ENCODE measurements at regions not wholly inside any gene's neighbourhood (a gene's known extent, or its start where the extent isn't known, plus 50 kb on each side); places are given as distances from the start of the nearest gene placed in this dataset.

- Histone ChIP-seq H2BK15ac (ENCODE audit: low read length) (no peak overlapping the region), H2AK5ac (ENCODE audit: low read depth, low read length) (no peak overlapping the region), H4K8ac (ENCODE audit: extremely low read depth, insufficient read depth, low read length) (no peak overlapping the region), H4K5ac (ENCODE audit: insufficient read length, low read depth, low read length) (no peak overlapping the region), H3K27me3 (replicated peaks in 1 of 4; ENCODE audit: control insufficient read depth in 3 of 4, extremely low read depth in 1 of 4, insufficient read depth in 3 of 4, low read length in 3 of 4) (no peaks in the 10 kb centered on the region), H3K4me3 (ENCODE audit: extremely low read depth in 1 of 4, insufficient read depth in 2 of 4, low read depth in 3 of 4, low read length in 4 of 4) (no peak overlapping the region), H2BK12ac (ENCODE audit: low read depth, low read length) (no peak overlapping the region), H3K4me2 (ENCODE audit: insufficient read depth in 1 of 2, low read depth in 2 of 2, low read length in 2 of 2) (no peak overlapping the region), H3K18ac (ENCODE audit: extremely low read depth, low read length) (no peak overlapping the region), H2AFZ (ENCODE audit: low read length) (no peak overlapping the region), H2BK20ac (ENCODE audit: low read length) (no peak overlapping the region), H3K79me2 (ENCODE audit: control insufficient read depth in 1 of 2, insufficient read depth in 2 of 2, low read length in 2 of 2) (no peaks in the 10 kb centered on the region), H3K23ac (ENCODE audit: insufficient read length) (no peak overlapping the region), H3K9me3 (ENCODE audit: insufficient read depth in 2 of 2, low read depth in 1 of 2, low read length in 1 of 2) (no peaks in the 10 kb centered on the region), H3K79me1 (ENCODE audit: low read depth, low read length) (no peaks in the 10 kb centered on the region), H3K27ac (ENCODE audit: low read depth, low read length) (no peak overlapping the region), H2BK120ac (replicated peaks; ENCODE audit: low read depth, low read length) (no peak overlapping the region), H3K9ac (replicated peaks in 1 of 4; ENCODE audit: extremely low read depth in 1 of 4, low read depth in 3 of 4, low read length in 3 of 4) (no peak overlapping the region), H3K23me2 (ENCODE audit: low read depth, low read length) (no peaks in the 10 kb centered on the region), H3K56ac (replicated peaks; ENCODE audit: insufficient read length, low read depth, low read length) (no peak overlapping the region), H3K4ac (replicated peaks; ENCODE audit: insufficient read length, low read depth, low read length) (no peak overlapping the region), H4K20me1 (replicated peaks in 1 of 2; ENCODE audit: control insufficient read depth in 1 of 2, insufficient read depth in 2 of 2, low read length in 2 of 2) (no peaks in the 10 kb centered on the region), H4K91ac (replicated peaks; ENCODE audit: insufficient read length, low read length) (no peak overlapping the region), H3K14ac (ENCODE audit: insufficient read length) (no peak overlapping the region), H2BK5ac (ENCODE audit: low read depth, low read length) (no peak overlapping the region), H3K4me1 (replicated peaks in 1 of 4; ENCODE audit: control insufficient read depth in 3 of 4, insufficient read depth in 4 of 4, low read length in 3 of 4) (no peaks in the 10 kb centered on the region), H3K36me3 (ENCODE audit: control insufficient read depth in 2 of 4, insufficient read depth in 4 of 4, low read length in 3 of 4) (no peaks in the 10 kb centered on the region; a peak in 1 of 8 replicates)
- ChIA-PET CTCF (ENCODE audit: partially characterized antibody) (interaction anchor here (0.9 kb wide), 1 partner anchor 11 kb away, joined by 4 read pairs; no protein-coding TSS in a partner anchor), POLR2A (ENCODE audit: partially characterized antibody) (no interaction called here)
- FAIRE-seq, result no peak
- 89% methylated on average over 8 of the region's 8 CpGs; no CpG with 5 or more reads in 1 of the 2 experiments for WGBS, 2 experiments (ENCODE audit: extremely low coverage in 1 of 2, insufficient coverage in 1 of 2, insufficient read length in 1 of 2, insufficient replicate concordance in 2 of 2, low coverage in 1 of 2, low lambda C conversion rate in 2 of 2, missing lambda C conversion rate in 1 of 2)
- no peak for TF ChIP-seq SRF (IDR thresholded peaks at IDR 0.05; ENCODE audit: low read depth, low read length)
- no peak for TF ChIP-seq KDM5A (IDR thresholded peaks at IDR 0.05; ENCODE audit: low read length)
- TF ChIP-seq KDM4A (IDR thresholded peaks at IDR 0.05; ENCODE audit: low read depth, low read length, severe bottlenecking), result no peak
- no peak for TF ChIP-seq HDAC2 (IDR thresholded peaks at IDR 0.05; ENCODE audit: borderline replicate concordance in 1 of 2, low read depth in 2 of 2, low read length in 2 of 2)
- no peak for TF ChIP-seq SP4 (IDR thresholded peaks at IDR 0.05; ENCODE audit: low read length)
- TF ChIP-seq SIN3A (conservative IDR thresholded peaks at IDR 0.05 in 1 of 2, IDR thresholded peaks at IDR 0.05 in 1 of 2; ENCODE audit: low read depth in 1 of 2, low read length in 2 of 2), result no peak
- DNase-seq (ENCODE audit: low read depth in 1 of 2, low spot score in 2 of 2), result peak in 1 of 2 experiments; percentile 19
These were observed 75.9 kb downstream of the BUB3 start for GRCh38 chr10:123229927-123230630.

Data from H1 (cell line).